Psoas muscle (tissue), 7 donors: ENCODE measurements at regions not wholly inside any gene's neighbourhood (a gene's known extent, or its start where the extent isn't known, plus 50 kb on each side); places are given as distances from the start of the nearest gene placed in this dataset.

Experiments
- ATAC-seq, 4 donors: fragments of 200-7000 bp; cut with Tn5 transposase; one replicate each; pipeline ENCODE4 v1.9.1; 2020; ENCODE audit warnings: moderate library complexity in 3 of 4, mild to moderate bottlenecking in 2 of 4
- DNase-seq, 2 donors: peaks; one replicate each; pipeline ENCODE4 v3.0.0-alpha.2; 2020
- H3K27ac ChIP-seq: fragments of 200-600 bp; one replicate; pipeline ENCODE4 v1.8.0; 2022
- H3K27me3 ChIP-seq, 3 donors: fragments of 200-600 bp in 1 of 3; one replicate each; pipeline versions ENCODE4 v1.6.1 to v1.8.0; 2013 to 2022; ENCODE audit warnings: low read length in 2 of 3, mild to moderate bottlenecking in 2 of 3, moderate library complexity in 1 of 3; ENCODE audit not compliant: insufficient read depth in 3 of 3
- H3K36me3 ChIP-seq, 2 donors: fragments of 200-600 bp in 1 of 2; one replicate each; pipeline versions ENCODE4 v1.6.1 to v1.8.0; 2013 to 2022; ENCODE audit warnings: low read depth in 1 of 2, mild to moderate bottlenecking in 1 of 2, moderate library complexity in 1 of 2; ENCODE audit not compliant: insufficient read depth in 1 of 2
- H3K4me1 ChIP-seq: fragments of 200-600 bp; one replicate; pipeline ENCODE4 v1.8.0; 2022
- H3K4me3 ChIP-seq: fragments of 200-600 bp; one replicate; pipeline ENCODE4 v1.8.0; 2022; ENCODE audit warnings: mild to moderate bottlenecking
- H3K9me3 ChIP-seq: fragments of 200-600 bp; one replicate; pipeline ENCODE4 v1.8.0; 2022
- whole genome bisulfite sequencing, 3 donors: extraction: QIAGEN DNeasy Blood & Tissue Kit; methylation state at CpG; one replicate each; pipeline versions ENCODE4 v1.1.6 to v1.1.7; 2013; 5-methylcytosine and 5-hydroxymethylcytosine counted together
- intact Hi-C, 2 donors: fragments of 100-400 bp; cut with DNase I; formaldehyde crosslinking; loops; one replicate each; pipeline versions ENCODE4 v1.11.0 to v1.14.2; 2022
- TF ChIP-seq, protein P1 (sequence below): fragments of 200-600 bp; IDR thresholded peaks from one replicate; pipeline ENCODE4 v1.8.0; 2022; ENCODE audit warnings: antibody characterized with exemption
- donor health status: healthy with polysubstance abuse.
- donor health status: DM: no; HTN: no; CAD: no; lungs with moderate emphysema.
- donor health status: Bipolar disorder and iron deficiency.
- donor health status: healthy.
- donor health status: DM: yes; HTN: yes; CAD: no.
- donor health status: DM: no; HTN: no; CAD: no.
- donor health status: DM: yes; HTN: yes; CAD: no.

DNA sequence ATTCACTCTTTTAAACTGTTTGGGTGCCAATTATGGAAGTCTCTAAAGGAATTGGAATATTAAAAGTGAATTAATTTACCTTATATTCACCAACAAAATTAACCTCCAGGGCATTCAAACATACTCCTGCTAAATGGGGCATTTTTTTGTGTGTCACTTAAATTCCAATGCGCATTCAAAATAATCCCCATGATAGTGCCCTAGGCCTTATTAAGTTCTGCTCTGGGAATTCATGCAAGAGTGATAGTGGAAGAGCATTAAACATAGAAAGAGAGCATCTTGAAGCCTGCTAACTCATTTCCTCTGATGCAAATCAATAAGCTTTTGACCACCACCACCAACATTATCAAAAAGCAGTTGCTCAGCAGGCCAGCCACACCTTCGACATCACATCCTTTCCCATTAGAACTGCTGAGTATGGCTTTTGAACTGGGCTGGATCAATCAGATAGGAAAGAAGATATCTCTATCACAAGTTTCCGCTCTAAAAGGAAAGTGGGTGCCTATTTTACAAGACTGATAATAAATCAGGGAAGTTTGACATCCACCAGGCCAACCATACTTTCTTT is 156.7 kb downstream of the TMCO5A start:
- Histone ChIP-seq H3K36me3 (no peaks in the 10 kb centered on the region), H3K9me3 (no peaks in the 10 kb centered on the region), H3K27me3 (no peaks in the 10 kb centered on the region), H3K4me1 (no peaks in the 10 kb centered on the region), H3K4me3 (no peak overlapping the region), H3K27ac (no peak overlapping the region)
- 90 to 95% (median 94%) methylated on average over 3 of the region's 3 CpGs for WGBS, 3 donors
- intact Hi-C loops = no loop called here
- TF ChIP-seq, protein P1, sequence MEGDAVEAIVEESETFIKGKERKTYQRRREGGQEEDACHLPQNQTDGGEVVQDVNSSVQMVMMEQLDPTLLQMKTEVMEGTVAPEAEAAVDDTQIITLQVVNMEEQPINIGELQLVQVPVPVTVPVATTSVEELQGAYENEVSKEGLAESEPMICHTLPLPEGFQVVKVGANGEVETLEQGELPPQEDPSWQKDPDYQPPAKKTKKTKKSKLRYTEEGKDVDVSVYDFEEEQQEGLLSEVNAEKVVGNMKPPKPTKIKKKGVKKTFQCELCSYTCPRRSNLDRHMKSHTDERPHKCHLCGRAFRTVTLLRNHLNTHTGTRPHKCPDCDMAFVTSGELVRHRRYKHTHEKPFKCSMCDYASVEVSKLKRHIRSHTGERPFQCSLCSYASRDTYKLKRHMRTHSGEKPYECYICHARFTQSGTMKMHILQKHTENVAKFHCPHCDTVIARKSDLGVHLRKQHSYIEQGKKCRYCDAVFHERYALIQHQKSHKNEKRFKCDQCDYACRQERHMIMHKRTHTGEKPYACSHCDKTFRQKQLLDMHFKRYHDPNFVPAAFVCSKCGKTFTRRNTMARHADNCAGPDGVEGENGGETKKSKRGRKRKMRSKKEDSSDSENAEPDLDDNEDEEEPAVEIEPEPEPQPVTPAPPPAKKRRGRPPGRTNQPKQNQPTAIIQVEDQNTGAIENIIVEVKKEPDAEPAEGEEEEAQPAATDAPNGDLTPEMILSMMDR = no peak
- ATAC-seq (no peak), DNase-seq (no peak)

DNA sequence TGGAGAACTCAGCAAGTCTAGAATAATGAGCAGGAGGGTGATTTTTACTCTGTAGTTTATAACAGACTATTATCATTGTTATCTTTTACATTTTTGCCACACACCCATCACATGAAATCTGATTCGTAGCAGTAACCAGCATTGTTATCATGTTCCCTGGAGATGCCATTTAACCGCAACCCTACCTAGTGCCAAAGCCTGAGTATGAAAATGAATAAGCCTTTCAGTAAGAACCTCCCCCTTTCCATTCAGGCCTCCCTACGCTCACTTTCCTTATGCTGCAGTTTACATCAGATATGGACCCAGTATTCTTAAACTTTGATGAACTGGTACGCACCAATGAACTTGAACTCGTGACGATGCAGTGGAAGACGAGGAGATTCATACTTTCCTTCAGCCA is 158.7 kb upstream of the SPRED1 start:
- WGBS, 3 donors = 86 to 90% (median 88%) methylated on average over 7 of the region's 7 CpGs
- H3K9me3 ChIP-seq = no peaks in the 10 kb centered on the region
- H3K36me3 ChIP-seq = no peaks in the 10 kb centered on the region
- TF ChIP-seq, protein P1 = no peak
- no peak overlapping the region for H3K4me3 ChIP-seq
- intact Hi-C loops = no loop called here
- H3K4me1 ChIP-seq = no peaks in the 10 kb centered on the region
- no peaks in the 10 kb centered on the region for H3K27me3 ChIP-seq
- no peak for ATAC-seq
- no peak overlapping the region for H3K27ac ChIP-seq
- DNase-seq = no peak

DNA sequence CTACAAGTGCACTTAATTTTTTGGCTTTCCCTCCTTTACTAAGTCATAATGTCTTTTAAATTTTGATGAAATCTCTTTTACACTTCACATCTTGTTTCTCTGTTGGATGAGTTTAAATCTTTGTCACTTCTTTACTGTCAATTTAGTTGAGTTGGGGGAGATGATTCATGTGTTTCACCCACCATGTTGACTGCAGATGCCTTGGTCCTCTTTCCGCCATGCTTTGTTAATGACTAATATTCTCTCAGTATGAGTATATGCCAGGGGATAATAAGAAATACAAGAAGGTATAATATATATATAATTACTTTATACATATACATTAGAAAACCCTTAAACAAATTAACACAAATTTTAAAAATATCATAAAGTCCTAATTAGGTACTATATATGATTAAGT is 149.7 kb upstream of the SPRED1 start:
- intact Hi-C loops = no loop called here
- TF ChIP-seq, protein P1 = no peak
- no peak overlapping the region for H3K27ac ChIP-seq
- H3K36me3 ChIP-seq = no peaks in the 10 kb centered on the region
- H3K4me3 ChIP-seq = no peak overlapping the region
- H3K27me3 ChIP-seq = no peaks in the 10 kb centered on the region
- ATAC-seq = no peak
- no peaks in the 10 kb centered on the region for H3K9me3 ChIP-seq
- H3K4me1 ChIP-seq = no peaks in the 10 kb centered on the region
- no peak for DNase-seq
- WGBS, 3 donors = 94 to 100% (median 95%) methylated on average over 1 of the region's 1 CpG

- no peaks in the 10 kb centered on the region for H3K9me3 ChIP-seq
- no peak overlapping the region for H3K27ac ChIP-seq
- no peaks in the 10 kb centered on the region for H3K4me1 ChIP-seq
- DNase-seq (no peak), ATAC-seq (no peak)
- H3K27me3 ChIP-seq = no peaks in the 10 kb centered on the region
- no peak overlapping the region for H3K4me3 ChIP-seq
- 80 to 100% (median 92%) methylated on average over 1 of the region's 1 CpG for WGBS, 3 donors
- intact Hi-C loops = no loop called here
- H3K36me3 ChIP-seq = no peaks in the 10 kb centered on the region
- TF ChIP-seq, protein P1 = no peak
These were observed 149.1 kb upstream of the SPRED1 start for GRCh38 chr15:38103564-38103963.

DNA sequence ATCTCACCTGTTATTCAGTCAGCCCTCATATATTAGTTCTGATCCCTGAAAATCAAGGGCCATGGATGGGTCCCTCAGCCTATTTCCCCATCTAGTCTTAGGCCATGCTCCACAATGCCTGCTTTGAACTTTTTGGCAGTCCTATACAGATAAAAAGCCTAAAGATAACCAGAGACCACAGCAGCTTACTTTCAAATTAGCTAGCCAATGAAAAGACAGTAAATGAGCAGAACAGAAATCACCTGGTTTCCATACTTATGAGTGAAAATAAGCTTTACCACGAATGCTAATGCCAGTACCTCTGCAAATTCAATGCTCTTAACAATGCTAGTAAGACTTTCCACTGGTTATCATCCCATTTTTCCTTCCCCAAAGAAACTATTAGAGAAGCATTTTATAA is 141.6 kb upstream of the SPRED1 start:
- Histone ChIP-seq H3K36me3 (no peaks in the 10 kb centered on the region), H3K4me3 (no peak overlapping the region), H3K27me3 (no peaks in the 10 kb centered on the region), H3K9me3 (no peaks in the 10 kb centered on the region), H3K27ac (no peak overlapping the region), H3K4me1 (no peaks in the 10 kb centered on the region)
- intact Hi-C loops = no loop called here
- TF ChIP-seq, protein P1 = no peak
- WGBS, 3 donors = 43 to 57% (median 50%) methylated on average over 1 of the region's 1 CpG
- ATAC-seq = no peak
- DNase-seq = no peak
